Fibroblast of villous mesenchyme (primary cell): ENCODE measurements at regions not wholly inside any gene's neighbourhood (a gene's known extent, or its start where the extent isn't known, plus 50 kb on each side); places are given as distances from the start of the nearest gene placed in this dataset.

Experiments used
- DNase-seq: peaks from one replicate; pipeline ENCODE4 v3.0.0-alpha.2; 2010; ENCODE audit warnings: low read depth
- H3K4me3 ChIP-seq: 2 replicates; pipeline ENCODE4 v1.5.1; 2011; ENCODE audit warnings: low read depth, mild to moderate bottlenecking, low read length
- CTCF ChIP-seq: IDR thresholded peaks from 2 replicates; pipeline ENCODE4 v1.5.1; 2012; ENCODE audit warnings: low read depth, mild to moderate bottlenecking, low read length; ENCODE audit not compliant: insufficient read depth

DNA sequence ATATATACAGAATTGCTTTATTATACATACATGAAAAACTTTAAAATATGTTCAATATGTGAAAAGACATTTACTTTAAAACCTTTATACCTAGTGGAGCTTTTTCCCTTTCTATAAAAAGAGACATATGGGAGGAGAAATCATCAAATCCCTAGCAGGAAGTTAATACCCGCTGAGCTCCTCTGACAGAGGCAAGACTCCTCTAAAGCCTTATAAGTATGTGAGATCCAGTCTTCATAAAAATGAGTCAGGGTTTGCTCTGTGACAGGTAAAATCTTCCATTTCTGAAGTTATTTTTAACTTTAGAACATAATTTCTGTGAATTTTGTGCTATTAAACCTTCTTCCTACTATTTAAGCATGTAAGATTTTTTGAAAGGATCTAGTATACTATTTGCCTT is 634.4 kb upstream of the AADAT start:
- DNase-seq, result no peak
- no peak overlapping the region for H3K4me3 ChIP-seq
- no peak for TF ChIP-seq CTCF

- DNase-seq, result no peak
- H3K4me3 ChIP-seq, result no peak overlapping the region
- no peak for TF ChIP-seq CTCF
These were observed 633.4 kb upstream of the AADAT start for GRCh38 chr4:170723171-170723570.

DNA sequence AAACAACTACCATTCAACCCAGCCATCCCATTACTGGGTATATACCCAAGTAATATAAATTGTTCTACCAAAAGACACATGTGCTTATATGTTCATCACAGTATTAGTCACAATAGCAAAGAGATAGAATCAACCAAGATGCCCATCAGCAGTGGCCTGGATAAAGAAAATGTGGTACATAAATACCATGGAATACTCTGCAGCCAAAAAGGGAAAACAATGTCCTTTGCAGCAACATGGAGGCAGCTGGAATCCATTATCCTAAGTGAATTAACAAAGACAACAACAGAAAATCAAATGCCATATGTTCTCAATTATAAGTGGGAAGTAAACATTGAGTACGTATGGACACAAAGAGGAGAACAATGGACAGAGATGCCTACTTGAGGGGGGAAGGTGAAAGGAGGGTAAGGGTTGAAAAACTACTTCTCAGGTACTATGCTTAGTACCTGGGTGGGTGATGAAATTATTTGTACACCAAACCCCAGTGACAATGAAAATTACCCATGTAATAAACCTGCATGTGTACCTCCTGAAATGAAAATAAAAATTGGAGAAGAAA is 632.1 kb upstream of the AADAT start:
- no peak overlapping the region for H3K4me3 ChIP-seq
- no peak for DNase-seq
- no peak for TF ChIP-seq CTCF

DNA sequence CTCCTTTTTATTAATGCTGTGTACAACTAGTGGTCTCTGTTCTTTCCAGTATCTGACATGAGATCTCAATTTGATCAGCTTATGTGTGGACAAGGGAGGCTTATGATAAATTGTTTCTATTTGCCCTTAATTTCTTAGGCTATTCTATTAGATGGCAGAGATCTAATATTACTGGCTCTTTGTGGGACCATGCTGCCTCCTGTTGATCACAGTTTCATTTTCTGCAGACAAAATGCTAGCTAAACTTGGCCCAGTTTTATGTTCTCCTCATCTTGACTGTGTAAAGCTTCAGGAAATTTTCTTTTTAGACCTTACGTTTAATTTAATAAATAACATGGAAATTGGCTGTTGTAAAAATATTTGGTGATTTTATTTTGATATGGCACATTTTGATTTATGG is 627.1 kb upstream of the AADAT start:
- no peak overlapping the region for H3K4me3 ChIP-seq
- DNase-seq, result no peak
- TF ChIP-seq CTCF, result no peak

GRCh38 chr4:170705907-170706306 is 616.2 kb upstream of the AADAT start:
- H3K4me3 ChIP-seq, result no peak overlapping the region
- no peak for DNase-seq
- TF ChIP-seq CTCF, result no peak

DNA sequence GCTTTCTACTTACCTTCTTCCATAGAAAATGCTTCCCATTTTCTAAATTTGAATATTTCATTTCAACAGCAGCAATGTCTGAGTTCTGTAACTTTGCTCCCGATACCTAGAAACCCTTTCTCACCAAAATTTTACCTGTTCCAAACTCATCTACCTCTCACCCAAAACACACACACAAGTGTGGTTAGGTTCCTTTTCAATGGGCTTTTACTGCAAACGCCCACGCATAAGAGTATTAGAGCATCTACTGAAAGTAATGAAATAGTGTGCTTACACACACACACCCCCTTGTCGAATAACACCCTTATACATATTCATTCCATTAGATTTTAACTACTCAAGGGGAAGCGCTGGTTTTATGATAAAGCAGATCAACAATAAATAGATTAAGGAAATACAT is 610.3 kb upstream of the AADAT start:
- H3K4me3 ChIP-seq, result no peak overlapping the region
- TF ChIP-seq CTCF, result no peak
- no peak for DNase-seq

DNA sequence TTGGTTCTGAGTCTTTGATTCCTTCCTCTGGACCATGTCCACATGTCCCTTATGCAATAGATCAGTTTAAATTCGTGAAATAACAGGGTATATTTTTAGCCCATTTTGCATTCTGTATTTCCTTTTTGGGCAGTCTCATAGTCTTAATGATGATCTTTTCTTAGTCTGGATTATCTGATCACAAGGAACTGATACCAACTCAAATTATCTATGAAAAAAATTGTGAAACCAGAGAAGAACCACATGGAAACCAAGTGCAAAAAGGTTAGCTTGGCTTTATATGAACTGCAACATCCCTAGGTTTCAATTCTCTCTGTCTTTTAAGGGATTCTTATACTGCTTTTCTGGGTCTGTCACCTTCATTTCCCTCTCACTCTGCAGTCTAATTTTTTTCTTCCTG is 608.6 kb upstream of the AADAT start:
- no peak for DNase-seq
- TF ChIP-seq CTCF, result no peak
- H3K4me3 ChIP-seq, result no peak overlapping the region
